Upper lobe of right lung (tissue), 1 donor: ENCODE measurements at regions not wholly inside any gene's neighbourhood (a gene's known extent, or its start where the extent isn't known, plus 50 kb on each side); places are given as distances from the start of the nearest gene placed in this dataset.

Source experiments
- ATAC-seq: fragments of 200-7000 bp; cut with Tn5 transposase; one replicate; pipeline ENCODE4 v1.9.1; 2020; ENCODE audit warnings: mild to moderate bottlenecking, moderate library complexity
- DNase-seq: peaks from one replicate; pipeline ENCODE4 v3.0.0-alpha.2; 2020
- H3K27ac ChIP-seq: fragments of 200-600 bp; one replicate; pipeline ENCODE4 v1.8.0; 2022
- H3K27me3 ChIP-seq: fragments of 200-600 bp; one replicate; pipeline ENCODE4 v1.8.0; 2022; ENCODE audit warnings: mild to moderate bottlenecking
- H3K36me3 ChIP-seq: fragments of 200-600 bp; one replicate; pipeline ENCODE4 v1.8.0; 2022
- H3K4me1 ChIP-seq: fragments of 200-600 bp; one replicate; pipeline ENCODE4 v1.8.0; 2022
- H3K4me3 ChIP-seq: fragments of 200-600 bp; one replicate; pipeline ENCODE4 v1.8.0; 2022; ENCODE audit warnings: mild to moderate bottlenecking
- H3K9me3 ChIP-seq: fragments of 200-600 bp; one replicate; pipeline ENCODE4 v1.8.0; 2022
- intact Hi-C: fragments of 100-400 bp; cut with DNase I; formaldehyde crosslinking; loops from one replicate; pipeline ENCODE4 v1.11.0; 2022
- TF ChIP-seq, protein P1 (sequence below): fragments of 200-600 bp; IDR thresholded peaks from one replicate; pipeline ENCODE4 v1.8.0; 2022; ENCODE audit warnings: antibody characterized with exemption
- donor health status: DM: no; HTN: yes; CAD: no; lungs with severe emphysema.

GRCh38 chr15:81899024-81899423 is 146.8 kb downstream of the MEX3B start:
- ATAC-seq (no peak), DNase-seq (no peak)
- Histone ChIP-seq H3K27me3 (no peaks in the 10 kb centered on the region), H3K36me3 (no peaks in the 10 kb centered on the region), H3K4me1 (no peaks in the 10 kb centered on the region), H3K9me3 (no peaks in the 10 kb centered on the region), H3K27ac (no peak overlapping the region), H3K4me3 (no peak overlapping the region)
- TF ChIP-seq, protein P1, sequence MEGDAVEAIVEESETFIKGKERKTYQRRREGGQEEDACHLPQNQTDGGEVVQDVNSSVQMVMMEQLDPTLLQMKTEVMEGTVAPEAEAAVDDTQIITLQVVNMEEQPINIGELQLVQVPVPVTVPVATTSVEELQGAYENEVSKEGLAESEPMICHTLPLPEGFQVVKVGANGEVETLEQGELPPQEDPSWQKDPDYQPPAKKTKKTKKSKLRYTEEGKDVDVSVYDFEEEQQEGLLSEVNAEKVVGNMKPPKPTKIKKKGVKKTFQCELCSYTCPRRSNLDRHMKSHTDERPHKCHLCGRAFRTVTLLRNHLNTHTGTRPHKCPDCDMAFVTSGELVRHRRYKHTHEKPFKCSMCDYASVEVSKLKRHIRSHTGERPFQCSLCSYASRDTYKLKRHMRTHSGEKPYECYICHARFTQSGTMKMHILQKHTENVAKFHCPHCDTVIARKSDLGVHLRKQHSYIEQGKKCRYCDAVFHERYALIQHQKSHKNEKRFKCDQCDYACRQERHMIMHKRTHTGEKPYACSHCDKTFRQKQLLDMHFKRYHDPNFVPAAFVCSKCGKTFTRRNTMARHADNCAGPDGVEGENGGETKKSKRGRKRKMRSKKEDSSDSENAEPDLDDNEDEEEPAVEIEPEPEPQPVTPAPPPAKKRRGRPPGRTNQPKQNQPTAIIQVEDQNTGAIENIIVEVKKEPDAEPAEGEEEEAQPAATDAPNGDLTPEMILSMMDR, result no peak
- intact Hi-C loops, result no loop called here

DNA sequence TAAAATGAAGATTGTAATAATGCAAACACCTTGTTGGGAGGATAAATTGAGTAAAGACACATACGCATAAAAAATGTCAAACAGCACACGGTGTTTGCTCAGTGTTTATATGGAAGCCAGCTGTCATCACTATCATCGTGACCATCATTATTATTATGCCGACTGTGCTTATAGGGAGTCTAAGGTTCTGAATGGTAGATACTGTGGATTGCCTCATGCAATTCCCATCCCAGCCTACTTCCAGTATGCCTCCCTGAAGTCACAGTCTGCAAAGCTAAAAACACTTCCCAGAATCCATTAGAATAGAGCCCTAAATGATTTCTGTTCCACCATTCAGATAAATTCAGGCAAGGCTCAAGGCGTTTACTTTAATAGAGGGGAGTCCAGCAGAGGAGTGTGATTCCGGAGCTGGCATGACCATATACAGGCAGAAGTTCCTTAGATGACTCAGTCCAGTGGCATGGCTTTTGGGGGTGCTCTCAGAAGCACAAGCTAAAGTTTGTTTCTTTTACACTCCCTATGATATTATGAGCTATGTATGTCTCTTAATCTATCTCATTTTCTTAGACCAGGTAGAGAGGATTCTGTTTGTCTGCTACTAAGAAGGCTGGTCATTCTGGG is 148.7 kb downstream of the MEX3B start:
- Histone ChIP-seq H3K4me1 (no peaks in the 10 kb centered on the region), H3K36me3 (no peaks in the 10 kb centered on the region), H3K4me3 (no peak overlapping the region), H3K27ac (no peak overlapping the region), H3K9me3 (no peaks in the 10 kb centered on the region), H3K27me3 (no peaks in the 10 kb centered on the region)
- no peak for DNase-seq
- TF ChIP-seq, protein P1, result no peak
- no peak for ATAC-seq
- intact Hi-C loops, result no loop called here

GRCh38 chr15:81896356-81896755 is 149.5 kb downstream of the MEX3B start:
- H3K9me3 ChIP-seq, result no peaks in the 10 kb centered on the region
- TF ChIP-seq, protein P1, result no peak
- intact Hi-C loops, result no loop called here
- H3K4me3 ChIP-seq, result no peak overlapping the region
- ATAC-seq (no peak), DNase-seq (no peak)
- no peaks in the 10 kb centered on the region for H3K36me3 ChIP-seq
- H3K27me3 ChIP-seq, result no peaks in the 10 kb centered on the region
- no peaks in the 10 kb centered on the region for H3K4me1 ChIP-seq
- H3K27ac ChIP-seq, result no peak overlapping the region

DNA sequence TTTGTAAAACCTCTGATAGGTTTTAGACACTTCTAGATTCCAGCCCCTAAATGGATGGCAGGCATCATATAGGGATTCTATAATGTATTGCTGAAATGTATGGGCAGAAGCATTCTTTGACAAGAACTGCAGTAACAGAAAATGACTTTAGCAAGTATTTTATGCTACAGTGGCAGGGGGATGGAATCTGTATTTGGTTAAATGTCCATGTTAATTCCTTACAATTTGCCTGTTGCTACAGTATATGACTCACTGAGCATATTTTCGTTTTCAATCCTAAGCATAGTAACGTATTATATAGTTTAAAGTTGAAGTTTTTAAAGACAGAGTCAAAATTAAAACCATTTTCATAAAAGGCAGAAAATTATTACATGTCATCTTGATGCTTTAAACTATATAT is 150.1 kb downstream of the MEX3B start:
- no peaks in the 10 kb centered on the region for H3K36me3 ChIP-seq
- intact Hi-C loops, result no loop called here
- no peak for DNase-seq

GRCh38 chr15:81894061-81894460 is 151.8 kb downstream of the MEX3B start:
- no peak overlapping the region for H3K27ac ChIP-seq
- no peak for ATAC-seq
- intact Hi-C loops, result no loop called here

More for the DNA sequence above, 150.1 kb downstream of the MEX3B start:
- Histone ChIP-seq H3K9me3 (no peaks in the 10 kb centered on the region), H3K27ac (no peak overlapping the region), H3K4me1 (no peaks in the 10 kb centered on the region), H3K27me3 (no peaks in the 10 kb centered on the region), H3K4me3 (no peak overlapping the region)
- TF ChIP-seq, protein P1, result no peak
- no peak for ATAC-seq

More at GRCh38 chr15:81894061-81894460, 151.8 kb downstream of the MEX3B start:
- Histone ChIP-seq H3K36me3 (no peaks in the 10 kb centered on the region), H3K4me1 (no peaks in the 10 kb centered on the region), H3K4me3 (no peak overlapping the region), H3K9me3 (no peaks in the 10 kb centered on the region), H3K27me3 (no peaks in the 10 kb centered on the region)
- DNase-seq, result no peak
- TF ChIP-seq, protein P1, result no peak
